Omental fat pad (tissue), 3 donors: ENCODE measurements at regions not wholly inside any gene's neighbourhood (a gene's known extent, or its start where the extent isn't known, plus 50 kb on each side); places are given as distances from the start of the nearest gene placed in this dataset.

Source experiments
- ATAC-seq: fragments of 150-250 bp; one replicate; pipeline ENCODE4 v1.9.1; 2016; ENCODE audit warnings: mild to moderate bottlenecking, moderate library complexity; ENCODE audit not compliant: low FRiP score
- DNase-seq: peaks from one replicate; pipeline ENCODE4 v3.0.0-alpha.2; 2019; ENCODE audit warnings: low spot score
- TF ChIP-seq, protein P1 (sequence below), 3 donors: fragments of 450-650 bp; IDR thresholded peaks; one replicate each; pipeline ENCODE4 v1.5.1; 2016 to 2017; ENCODE audit warnings: antibody characterized with exemption in 3 of 3, mild to moderate bottlenecking in 3 of 3, moderate library complexity in 2 of 3

DNA sequence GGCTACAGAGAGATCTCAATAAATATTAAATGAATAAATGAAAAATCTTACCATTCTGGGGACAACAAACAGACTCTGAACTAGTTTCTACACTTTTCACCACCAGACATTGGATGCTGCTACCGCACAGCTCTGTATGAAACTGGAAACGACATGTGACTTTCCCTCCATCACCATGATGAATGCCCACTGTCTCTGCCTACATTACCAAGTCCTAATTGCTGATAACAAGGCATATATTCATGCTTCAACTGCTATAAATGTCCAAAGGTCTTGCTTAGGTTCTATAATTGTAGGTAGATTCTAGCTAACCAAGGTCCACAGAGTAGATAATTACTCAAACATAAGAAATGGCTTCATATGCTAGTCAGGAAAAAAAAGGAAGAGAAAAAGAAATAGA is 399.4 kb upstream of the ADGRL3 start:
- ATAC-seq (no peak), DNase-seq (no peak)
- TF ChIP-seq, protein P1, sequence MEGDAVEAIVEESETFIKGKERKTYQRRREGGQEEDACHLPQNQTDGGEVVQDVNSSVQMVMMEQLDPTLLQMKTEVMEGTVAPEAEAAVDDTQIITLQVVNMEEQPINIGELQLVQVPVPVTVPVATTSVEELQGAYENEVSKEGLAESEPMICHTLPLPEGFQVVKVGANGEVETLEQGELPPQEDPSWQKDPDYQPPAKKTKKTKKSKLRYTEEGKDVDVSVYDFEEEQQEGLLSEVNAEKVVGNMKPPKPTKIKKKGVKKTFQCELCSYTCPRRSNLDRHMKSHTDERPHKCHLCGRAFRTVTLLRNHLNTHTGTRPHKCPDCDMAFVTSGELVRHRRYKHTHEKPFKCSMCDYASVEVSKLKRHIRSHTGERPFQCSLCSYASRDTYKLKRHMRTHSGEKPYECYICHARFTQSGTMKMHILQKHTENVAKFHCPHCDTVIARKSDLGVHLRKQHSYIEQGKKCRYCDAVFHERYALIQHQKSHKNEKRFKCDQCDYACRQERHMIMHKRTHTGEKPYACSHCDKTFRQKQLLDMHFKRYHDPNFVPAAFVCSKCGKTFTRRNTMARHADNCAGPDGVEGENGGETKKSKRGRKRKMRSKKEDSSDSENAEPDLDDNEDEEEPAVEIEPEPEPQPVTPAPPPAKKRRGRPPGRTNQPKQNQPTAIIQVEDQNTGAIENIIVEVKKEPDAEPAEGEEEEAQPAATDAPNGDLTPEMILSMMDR (IDR thresholded peaks at IDR 0.05) = no peak

DNA sequence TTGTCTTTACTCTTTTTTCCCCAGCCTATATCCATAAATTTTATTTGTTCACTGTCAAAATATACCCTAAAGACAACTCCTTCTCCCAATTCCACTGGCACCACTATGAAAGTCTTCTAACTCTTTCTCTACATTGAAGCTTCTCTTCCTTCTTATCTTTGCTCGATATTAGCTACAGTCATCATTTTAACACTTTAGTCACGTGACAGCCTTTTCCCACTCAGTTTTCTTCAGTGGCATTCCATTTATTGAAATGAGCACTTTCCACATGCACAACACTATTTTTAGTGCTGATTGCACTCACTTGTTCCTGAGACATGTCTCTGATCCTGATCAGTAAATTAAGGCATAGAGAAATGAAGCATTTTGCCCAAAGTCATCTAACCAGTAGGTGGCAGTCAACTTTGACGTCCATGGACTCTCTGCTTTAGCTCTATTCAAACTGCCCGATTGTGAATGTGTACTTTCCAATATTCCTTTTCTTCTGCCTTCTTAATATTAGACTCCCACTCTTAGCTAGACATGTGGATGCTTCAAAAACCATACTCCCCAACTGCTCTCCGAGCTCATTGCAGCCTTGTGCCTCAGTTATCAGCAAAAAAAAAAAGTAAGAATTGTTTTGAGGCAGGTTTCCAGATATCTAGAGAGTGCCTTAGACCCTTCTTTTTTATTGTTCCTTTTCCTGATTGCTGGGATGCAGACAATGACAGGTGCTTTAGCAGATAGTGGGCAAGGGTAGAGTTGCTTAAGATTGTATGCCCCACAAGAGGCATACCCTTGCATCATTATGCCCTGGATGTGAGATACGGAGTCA is 394.4 kb upstream of the ADGRL3 start:
- ATAC-seq (no peak), DNase-seq (no peak)
- TF ChIP-seq, protein P1 (IDR thresholded peaks at IDR 0.05) = no peak

- TF ChIP-seq, protein P1 (IDR thresholded peaks at IDR 0.05) = no peak
- DNase-seq (no peak), ATAC-seq (no peak)
Measured at GRCh38 chr4:60808726-60809485, 391.2 kb upstream of the ADGRL3 start.

- TF ChIP-seq, protein P1 (IDR thresholded peaks at IDR 0.05) = no peak
- ATAC-seq = no peak
Measured at GRCh38 chr4:60809486-60809800, 390.7 kb upstream of the ADGRL3 start.

DNA sequence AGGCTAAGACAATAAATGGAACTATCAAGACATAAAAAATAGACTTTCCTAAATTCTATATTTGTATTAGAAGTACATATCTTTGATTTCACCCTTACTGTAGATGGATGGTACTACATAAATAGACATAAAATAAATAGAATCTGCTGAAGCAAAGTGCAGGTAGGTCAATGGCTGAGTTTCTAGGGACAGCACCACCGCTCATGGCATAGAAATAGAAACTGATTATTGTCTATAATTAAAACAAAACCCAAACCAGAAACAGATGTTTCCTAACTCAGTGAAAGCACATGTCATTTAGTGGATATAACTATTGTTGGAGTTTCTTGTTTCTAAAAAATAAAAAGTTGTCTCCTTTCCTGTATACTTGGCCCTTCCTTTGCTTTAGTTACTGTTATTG is 387.3 kb upstream of the ADGRL3 start:
- DNase-seq = no peak
- ATAC-seq = no peak
- TF ChIP-seq, protein P1 (IDR thresholded peaks at IDR 0.05) = no peak

More at GRCh38 chr4:60809486-60809800, 390.7 kb upstream of the ADGRL3 start:
- no peak for DNase-seq

- DNase-seq (no peak), ATAC-seq (no peak)
- TF ChIP-seq, protein P1 (IDR thresholded peaks at IDR 0.05) = no peak
Measured at GRCh38 chr4:60814549-60814948, 385.6 kb upstream of the ADGRL3 start.
